BE2C (cell line): ENCODE measurements at regions not wholly inside any gene's neighbourhood (a gene's known extent, or its start where the extent isn't known, plus 50 kb on each side); places are given as distances from the start of the nearest gene placed in this dataset.
"Not testable (repeated sequence)": the region's sequence is repeated elsewhere in the genome, so short reads cannot be mapped to it uniquely, and the experiment has no call there.

ENCODE experiments used
- DNase-seq: peaks from one replicate; pipeline ENCODE4 v3.0.0-alpha.2; 2020
- H3K27me3 ChIP-seq: fragments of 250-450 bp; sonication (Bioruptor Pico); 2 replicates; pipeline ENCODE4 v1.5.1; 2020; ENCODE audit warnings: mild to moderate bottlenecking
- H3K36me3 ChIP-seq: fragments of 250-450 bp; sonication (Bioruptor Pico); 2 replicates; pipeline ENCODE4 v1.5.1; 2020; ENCODE audit warnings: mild to moderate bottlenecking
- H3K4me1 ChIP-seq: fragments of 250-450 bp; sonication (Bioruptor Pico); 2 replicates; pipeline ENCODE4 v1.5.1; 2020
- H3K4me3 ChIP-seq: 2 replicates; pipeline ENCODE4 v1.5.1; 2011; ENCODE audit warnings: low read depth, low read length
- H3K9me3 ChIP-seq: fragments of 250-450 bp; sonication (Bioruptor Pico); 2 replicates; pipeline ENCODE4 v1.5.1; 2020
- CTCF ChIP-seq: IDR thresholded peaks from 2 replicates; pipeline ENCODE4 v1.5.1; 2012; ENCODE audit warnings: mild to moderate bottlenecking, low read depth, low read length

DNA sequence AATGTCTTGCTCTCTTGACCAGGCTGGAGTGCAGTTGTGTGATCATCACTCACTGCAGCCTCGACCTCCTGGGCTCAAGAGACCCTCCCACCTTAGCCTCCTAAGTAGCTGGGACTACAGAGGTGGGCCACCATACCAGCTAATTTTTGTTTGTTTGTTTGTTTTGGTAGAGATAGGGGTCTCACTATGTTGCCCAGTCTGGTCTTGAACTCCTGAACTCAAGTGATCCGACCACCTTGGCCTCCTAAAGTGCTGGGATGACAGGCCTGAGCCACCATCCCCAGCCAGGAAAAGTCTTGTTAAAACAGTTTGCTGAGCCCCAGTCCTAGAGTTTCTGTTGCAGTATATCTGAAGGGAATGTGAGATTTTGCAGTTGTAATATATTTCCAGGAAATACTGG lies 83.9 kb downstream of the SKIDA1 start:
- no peak for DNase-seq
- Histone ChIP-seq H3K4me1 (no peaks in the 10 kb centered on the region), H3K9me3 (no peaks in the 10 kb centered on the region), H3K4me3 (no peak overlapping the region), H3K36me3 (no peaks in the 10 kb centered on the region), H3K27me3 (no peaks in the 10 kb centered on the region)
- TF ChIP-seq CTCF = no peak

- H3K27me3 ChIP-seq, H3K4me1 ChIP-seq, DNase-seq, H3K4me3 ChIP-seq, H3K9me3 ChIP-seq, H3K36me3 ChIP-seq: not testable (repeated sequence)
Measured at GRCh38 chr10:21438914-21439313, 86.6 kb downstream of the SKIDA1 start.

DNA sequence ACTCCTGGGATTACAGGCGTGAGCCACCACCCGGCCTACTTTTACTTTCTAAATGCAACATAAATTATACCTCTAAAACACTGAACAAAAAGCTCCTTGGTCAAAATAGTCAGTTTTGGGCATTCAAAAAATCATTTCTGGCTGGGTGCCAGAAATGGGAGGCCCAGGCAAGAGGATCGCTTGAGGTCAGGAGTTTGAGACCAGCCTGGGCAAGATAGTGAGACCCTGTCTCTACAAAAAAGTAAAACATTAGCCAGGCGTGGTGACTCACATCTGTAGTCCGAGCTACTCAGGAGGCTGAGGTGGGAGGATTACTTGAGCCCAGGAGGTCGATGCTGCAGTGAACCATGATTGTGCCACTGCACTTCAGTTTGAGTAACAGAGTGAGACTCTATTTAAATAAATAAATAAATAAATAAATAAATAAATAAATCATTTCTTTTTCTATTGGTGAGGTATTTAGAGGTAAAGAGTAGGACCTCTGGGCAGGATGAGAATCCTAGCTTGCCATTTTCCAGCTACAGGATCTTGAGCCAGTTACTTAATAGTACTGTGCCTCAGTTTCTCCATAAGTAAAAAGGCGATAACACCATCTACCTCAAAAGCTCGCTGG lies 87.6 kb downstream of the SKIDA1 start:
- H3K9me3 ChIP-seq = no peaks in the 10 kb centered on the region
- no peak for DNase-seq
- no peak for TF ChIP-seq CTCF
- no peaks in the 10 kb centered on the region for H3K27me3 ChIP-seq
- H3K36me3 ChIP-seq = no peaks in the 10 kb centered on the region
- H3K4me3 ChIP-seq = no peak overlapping the region
- H3K4me1 ChIP-seq = no peaks in the 10 kb centered on the region

- Histone ChIP-seq H3K36me3 (no peaks in the 10 kb centered on the region), H3K9me3 (no peaks in the 10 kb centered on the region), H3K27me3 (no peaks in the 10 kb centered on the region), H3K4me3 (no peak overlapping the region), H3K4me1 (no peaks in the 10 kb centered on the region)
- no peak for DNase-seq
- no peak for TF ChIP-seq CTCF
Measured at GRCh38 chr10:21432266-21432665, 93.2 kb downstream of the SKIDA1 start.

DNA sequence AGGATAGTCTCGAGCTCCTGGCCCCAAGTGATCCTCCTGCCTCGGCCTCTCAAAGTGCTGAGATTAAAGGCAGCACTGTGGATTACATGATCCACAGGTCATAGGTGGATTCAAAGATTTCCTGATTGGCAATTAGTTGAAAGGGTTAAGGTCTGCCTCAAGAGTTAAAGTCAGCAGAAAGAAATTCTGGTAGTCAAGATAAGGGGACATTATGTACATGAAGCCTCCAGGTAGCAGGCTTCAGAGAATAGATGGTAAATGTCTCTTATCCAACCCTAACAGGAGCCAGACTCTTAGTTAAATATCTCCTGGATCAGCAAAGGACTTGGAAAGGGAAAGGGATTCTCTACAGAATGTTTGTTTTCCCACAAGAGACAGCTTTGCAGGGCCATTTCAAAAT lies 93.7 kb downstream of the SKIDA1 start:
- no peak for TF ChIP-seq CTCF
- H3K36me3 ChIP-seq = no peaks in the 10 kb centered on the region
- DNase-seq = no peak
- no peaks in the 10 kb centered on the region for H3K27me3 ChIP-seq
- no peak overlapping the region for H3K4me3 ChIP-seq
- H3K9me3 ChIP-seq = no peaks in the 10 kb centered on the region
- H3K4me1 ChIP-seq = no peaks in the 10 kb centered on the region

DNA sequence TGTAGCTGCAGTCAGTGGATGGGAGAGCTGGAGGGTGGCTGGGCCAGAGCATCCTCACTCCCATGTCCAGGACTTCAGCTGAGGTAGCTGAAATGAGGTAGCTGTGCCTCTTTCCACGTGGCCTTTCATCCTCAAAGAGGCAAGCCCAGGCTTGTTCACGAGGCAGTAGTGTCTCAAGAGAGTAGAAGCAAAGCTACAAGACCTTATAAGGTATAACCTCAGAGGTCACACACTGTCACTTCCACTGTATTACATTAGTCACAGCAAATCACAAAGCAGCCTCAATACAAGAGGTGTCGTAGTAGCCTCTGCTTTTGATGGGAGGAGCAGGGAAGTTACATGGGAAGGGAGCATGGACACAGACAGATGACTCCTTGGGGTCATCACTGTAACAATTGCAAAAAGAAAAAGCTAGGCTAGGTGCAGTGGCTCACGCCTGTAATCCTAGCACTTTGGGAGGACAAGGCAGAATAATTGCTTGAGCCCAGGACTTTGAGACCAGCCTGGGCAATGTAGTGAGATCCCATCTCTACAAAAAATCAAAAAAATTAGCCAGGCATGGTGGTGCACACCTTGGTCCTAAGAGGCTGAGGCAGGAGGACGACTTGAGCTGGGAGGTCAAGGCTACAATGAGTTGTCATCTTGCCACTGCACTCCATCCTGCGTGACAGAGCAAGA lies 97.5 kb downstream of the SKIDA1 start:
- H3K36me3 ChIP-seq = no peaks in the 10 kb centered on the region
- H3K4me3 ChIP-seq = no peak overlapping the region
- no peaks in the 10 kb centered on the region for H3K9me3 ChIP-seq
- H3K4me1 ChIP-seq = no peaks in the 10 kb centered on the region
- no peaks in the 10 kb centered on the region for H3K27me3 ChIP-seq
- TF ChIP-seq CTCF = no peak
- DNase-seq = no peak
